ENCODE measurements at regions not wholly inside any gene's neighbourhood (a gene's known extent, or its start where the extent isn't known, plus 50 kb on each side); places are given as distances from the start of the nearest gene placed in this dataset.

- H3K27me3 ChIP-seq: no peaks in the 10 kb centered on the region
- no peak for DNase-seq
- no peak overlapping the region for H3K4me3 ChIP-seq
- H3K36me3 ChIP-seq: no peaks in the 10 kb centered on the region
- H3K9me3 ChIP-seq: no peaks in the 10 kb centered on the region
Measured at GRCh38 chr3:117656391-117656790, 946.8 kb downstream of the TUSC7 start.

GRCh38 chr3:117657278-117657677, 947.7 kb downstream of the TUSC7 start:
- H3K36me3 ChIP-seq: no peaks in the 10 kb centered on the region
- no peak overlapping the region for H3K4me3 ChIP-seq
- no peaks in the 10 kb centered on the region for H3K9me3 ChIP-seq
- H3K27me3 ChIP-seq: no peaks in the 10 kb centered on the region
- DNase-seq: no peak

- H3K4me3 ChIP-seq: no peak overlapping the region
- no peaks in the 10 kb centered on the region for H3K9me3 ChIP-seq
- H3K36me3 ChIP-seq: no peaks in the 10 kb centered on the region
- DNase-seq: peak; percentile 62
- no peaks in the 10 kb centered on the region for H3K27me3 ChIP-seq
Measured at GRCh38 chr3:117660941-117661817, 951.6 kb downstream of the TUSC7 start.

- no peaks in the 10 kb centered on the region for H3K27me3 ChIP-seq
- H3K36me3 ChIP-seq: no peaks in the 10 kb centered on the region
- H3K4me3 ChIP-seq: no peak overlapping the region
- H3K9me3 ChIP-seq: no peaks in the 10 kb centered on the region
- no peak for DNase-seq
Measured at GRCh38 chr3:117661818-117662095, 952.2 kb downstream of the TUSC7 start.

GRCh38 chr3:117665296-117665695, 955.7 kb downstream of the TUSC7 start:
- no peaks in the 10 kb centered on the region for H3K27me3 ChIP-seq
- H3K9me3 ChIP-seq: no peaks in the 10 kb centered on the region
- no peak overlapping the region for H3K4me3 ChIP-seq
- DNase-seq: no peak
- no peaks in the 10 kb centered on the region for H3K36me3 ChIP-seq

- Histone ChIP-seq H3K4me3 (no peak overlapping the region), H3K27me3 (no peaks in the 10 kb centered on the region), H3K9me3 (no peaks in the 10 kb centered on the region), H3K36me3 (no peaks in the 10 kb centered on the region)
- DNase-seq: no peak
Measured at GRCh38 chr3:117666325-117666724, 956.7 kb downstream of the TUSC7 start.

DNA sequence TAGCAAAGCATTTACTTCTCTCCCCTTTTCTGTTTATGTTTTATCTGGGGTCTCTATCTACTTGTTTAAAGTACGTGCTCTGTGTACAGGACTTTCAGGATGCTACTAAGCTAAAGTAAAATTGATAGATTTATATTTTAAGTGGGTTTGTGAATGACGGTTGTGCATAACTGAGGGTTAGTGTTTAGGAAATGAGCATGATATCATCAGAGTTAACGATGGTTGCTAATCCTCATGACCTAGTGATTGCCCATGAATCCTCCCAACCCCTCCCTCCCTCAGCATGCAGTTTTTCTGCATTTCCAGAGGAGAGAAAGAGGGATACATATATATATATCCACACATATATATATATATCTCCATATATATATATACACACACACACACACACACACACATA, 957.2 kb downstream of the TUSC7 start:
- DNase-seq: no peak
- no peak overlapping the region for H3K4me3 ChIP-seq
- no peaks in the 10 kb centered on the region for H3K27me3 ChIP-seq
- H3K9me3 ChIP-seq: no peaks in the 10 kb centered on the region
- H3K36me3 ChIP-seq: no peaks in the 10 kb centered on the region

GRCh38 chr3:117669774-117670173, 960.2 kb downstream of the TUSC7 start:
- DNase-seq: no peak
- no peaks in the 10 kb centered on the region for H3K27me3 ChIP-seq
- H3K36me3 ChIP-seq: no peaks in the 10 kb centered on the region
- no peaks in the 10 kb centered on the region for H3K9me3 ChIP-seq
- H3K4me3 ChIP-seq: no peak overlapping the region

- no peaks in the 10 kb centered on the region for H3K27me3 ChIP-seq
- no peak for DNase-seq
- H3K36me3 ChIP-seq: no peaks in the 10 kb centered on the region
- H3K9me3 ChIP-seq: no peaks in the 10 kb centered on the region
- no peak overlapping the region for H3K4me3 ChIP-seq
Measured at GRCh38 chr3:117671722-117672318, 962.2 kb downstream of the TUSC7 start.

GRCh38 chr3:117674321-117674720, 964.7 kb downstream of the TUSC7 start:
- no peak overlapping the region for H3K4me3 ChIP-seq
- no peaks in the 10 kb centered on the region for H3K9me3 ChIP-seq
- H3K36me3 ChIP-seq: no peaks in the 10 kb centered on the region
- H3K27me3 ChIP-seq: no peaks in the 10 kb centered on the region
- no peak for DNase-seq

DNA sequence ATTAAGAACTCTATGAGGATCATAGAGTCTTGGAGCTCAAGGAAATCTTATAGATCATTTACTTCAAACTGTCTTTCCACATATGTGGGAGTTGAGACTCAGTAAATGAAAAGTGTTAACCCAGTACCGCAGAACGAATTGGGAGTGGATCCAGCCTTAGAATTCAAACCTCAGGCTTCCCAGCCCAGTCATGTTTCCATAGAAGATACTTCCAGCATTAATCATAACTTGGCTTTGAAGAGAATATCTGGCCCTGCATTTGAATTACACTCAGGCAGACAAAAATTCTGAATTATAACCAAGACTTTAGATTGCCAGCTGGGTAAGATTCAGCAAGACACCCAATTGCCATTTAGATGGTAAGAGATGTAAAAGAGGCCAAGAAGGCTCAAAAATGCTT, 972.0 kb downstream of the TUSC7 start:
- peak; percentile 72 for DNase-seq
- no peak overlapping the region for H3K4me3 ChIP-seq

GRCh38 chr3:117687096-117687495, 977.5 kb downstream of the TUSC7 start:
- no peak for DNase-seq
- Histone ChIP-seq H3K4me3 (no peak overlapping the region), H3K9me3 (no peaks in the 10 kb centered on the region; the same call in 1 of the 2 replicates), H3K36me3 (no peaks in the 10 kb centered on the region), H3K27me3 (no peaks in the 10 kb centered on the region)

More for the DNA sequence above, 972.0 kb downstream of the TUSC7 start:
- H3K9me3 ChIP-seq: no peaks in the 10 kb centered on the region; the same call in 1 of the 2 replicates
- H3K36me3 ChIP-seq: no peaks in the 10 kb centered on the region
- no peaks in the 10 kb centered on the region for H3K27me3 ChIP-seq

- Histone ChIP-seq H3K9me3 (no peaks in the 10 kb centered on the region; the same call in 1 of the 2 replicates), H3K27me3 (no peaks in the 10 kb centered on the region), H3K4me3 (no peak overlapping the region), H3K36me3 (no peaks in the 10 kb centered on the region)
- peak; percentile 43 for DNase-seq
Measured at GRCh38 chr3:117688583-117688982, 979.0 kb downstream of the TUSC7 start.

GRCh38 chr3:117691526-117691925, 981.9 kb downstream of the TUSC7 start:
- no peak for DNase-seq
- Histone ChIP-seq H3K27me3 (no peaks in the 10 kb centered on the region), H3K9me3 (no peaks in the 10 kb centered on the region), H3K36me3 (no peaks in the 10 kb centered on the region), H3K4me3 (no peak overlapping the region)

DNA sequence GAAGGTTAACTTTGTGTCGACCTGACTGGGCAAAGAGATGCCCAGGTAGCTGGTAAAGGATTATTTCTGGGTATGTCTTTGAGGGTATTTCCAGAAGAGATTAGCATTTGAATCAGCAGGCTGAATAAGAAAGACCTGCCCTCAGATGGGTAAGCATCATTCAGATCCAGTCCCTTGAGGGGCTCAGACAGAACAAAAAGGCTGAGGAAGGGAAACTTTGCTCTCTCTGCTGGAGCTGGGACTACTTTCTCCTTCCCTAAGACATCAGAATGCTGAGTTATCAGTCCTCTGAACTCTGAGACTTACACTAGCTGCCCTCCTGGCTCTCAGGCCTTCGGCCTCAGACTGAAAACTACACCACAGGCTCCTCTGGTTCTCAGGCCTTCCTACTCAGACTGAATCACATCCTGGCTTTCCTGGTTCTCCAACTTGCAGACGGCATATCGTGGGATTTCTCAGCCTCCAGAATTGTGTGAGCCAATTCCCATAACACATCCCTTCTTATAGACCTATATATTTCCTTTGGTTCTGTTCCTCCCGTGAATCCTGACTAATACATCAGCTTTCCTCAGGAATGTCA, 982.9 kb downstream of the TUSC7 start:
- H3K4me3 ChIP-seq: no peak overlapping the region
- H3K36me3 ChIP-seq: no peaks in the 10 kb centered on the region
- H3K27me3 ChIP-seq: no peaks in the 10 kb centered on the region
- no peaks in the 10 kb centered on the region for H3K9me3 ChIP-seq
- DNase-seq: peak; percentile 75

GRCh38 chr3:117695321-117695720, 985.7 kb downstream of the TUSC7 start:
- Histone ChIP-seq H3K27me3 (no peaks in the 10 kb centered on the region), H3K4me3 (no peak overlapping the region), H3K9me3 (no peaks in the 10 kb centered on the region), H3K36me3 (no peaks in the 10 kb centered on the region)
- DNase-seq: peak; percentile 77

DNA sequence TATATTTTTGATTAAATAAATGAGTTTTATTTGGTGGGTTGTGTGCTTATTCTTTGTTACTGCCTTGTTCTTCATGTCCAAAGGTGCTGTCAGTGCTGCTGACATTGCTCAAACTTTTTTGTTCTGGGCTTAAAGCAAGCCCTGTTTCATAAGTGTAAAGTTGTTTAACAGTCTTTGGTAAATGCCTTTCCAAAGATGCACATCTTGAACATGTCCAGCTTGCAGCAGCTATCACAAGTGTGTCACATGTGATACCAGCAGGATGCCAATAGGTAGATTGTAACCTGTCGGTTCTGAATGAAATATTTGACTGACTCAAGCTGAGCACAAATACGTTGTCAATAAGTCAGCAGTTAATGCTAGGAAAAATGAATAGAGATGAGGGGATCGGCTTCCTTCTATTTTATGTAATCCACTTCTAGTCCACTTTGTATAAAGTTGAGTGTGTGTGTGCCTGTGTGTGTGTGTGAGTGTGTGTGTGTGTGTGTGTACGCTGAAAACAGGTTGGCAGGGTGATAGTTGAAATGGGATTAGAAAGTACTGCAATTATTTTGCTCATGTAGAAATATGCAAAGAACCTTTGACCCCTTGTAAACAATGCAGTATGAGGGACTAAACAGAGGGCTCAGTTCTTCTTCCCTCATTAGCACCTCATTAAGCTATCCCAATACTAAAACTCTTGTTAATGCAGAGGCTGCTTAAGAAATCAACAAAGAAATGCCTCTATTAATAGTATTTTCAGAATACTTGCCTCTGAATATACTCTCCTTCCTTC, 986.5 kb downstream of the TUSC7 start:
- no peak for DNase-seq
- H3K27me3 ChIP-seq: no peaks in the 10 kb centered on the region
- H3K36me3 ChIP-seq: no peaks in the 10 kb centered on the region
- no peak overlapping the region for H3K4me3 ChIP-seq
- no peaks in the 10 kb centered on the region for H3K9me3 ChIP-seq

Data from MG63 (cell line).